HepG2 (cell line): ENCODE measurements at regions not wholly inside any gene's neighbourhood (a gene's known extent, or its start where the extent isn't known, plus 50 kb on each side); places are given as distances from the start of the nearest gene placed in this dataset.

Experiments
- CENPX ChIP-seq: sonication (generic); formaldehyde crosslinking; IDR thresholded peaks from 2 replicates; pipeline ENCODE4 v1.9.0; 2021; ENCODE audit warnings: mild to moderate bottlenecking, missing genetic modification reagents, moderate library complexity
- JUN ChIP-seq: sonication (generic); formaldehyde crosslinking; IDR thresholded peaks from 2 replicates; pipeline ENCODE4 v1.4.0; 2020; ENCODE audit warnings: mild to moderate bottlenecking, missing genetic modification reagents
- JUND ChIP-seq: sonication (generic); formaldehyde crosslinking; IDR thresholded peaks from 2 replicates; pipeline ENCODE4 v1.8.0; 2022; ENCODE audit warnings: mild to moderate bottlenecking, missing genetic modification reagents
- MLLT10 ChIP-seq: sonication (generic); formaldehyde crosslinking; IDR thresholded peaks from 2 replicates; pipeline ENCODE4 v1.4.0; 2020; ENCODE audit warnings: missing genetic modification reagents
- PHB2 ChIP-seq: fragments of 450-650 bp; IDR thresholded peaks from 2 replicates; pipeline ENCODE4 v1.6.1; 2018; ENCODE audit not compliant: partially characterized antibody
- POLR2A ChIP-seq, 2 experiments: IDR thresholded peaks; 2 replicates each; pipeline ENCODE4 v1.6.1; 2011; ENCODE audit warnings: low read depth in 2 of 2, low read length in 2 of 2, mild to moderate bottlenecking in 1 of 2, moderate library complexity in 1 of 2; ENCODE audit not compliant: insufficient read depth in 1 of 2
- POLR2AphosphoS5 ChIP-seq: IDR thresholded peaks from 2 replicates; pipeline ENCODE4 v1.6.1; 2012; ENCODE audit warnings: low read depth, low read length
- TARDBP ChIP-seq: sonication (generic); formaldehyde crosslinking; IDR thresholded peaks from 2 replicates; pipeline ENCODE4 v1.8.0; 2022; ENCODE audit warnings: mild to moderate bottlenecking, missing genetic modification reagents
- TF ChIP-seq, protein P1 (sequence below): sonication (generic); formaldehyde crosslinking; IDR thresholded peaks from 2 replicates; pipeline ENCODE4 v1.5.1; 2020; ENCODE audit warnings: mild to moderate bottlenecking, missing genetic modification reagents, borderline replicate concordance
- TF ChIP-seq, protein P2 (sequence below): sonication (generic); formaldehyde crosslinking; IDR thresholded peaks from 2 replicates; pipeline ENCODE4 v1.5.0; 2020; ENCODE audit warnings: mild to moderate bottlenecking, missing genetic modification reagents, moderate library complexity

DNA sequence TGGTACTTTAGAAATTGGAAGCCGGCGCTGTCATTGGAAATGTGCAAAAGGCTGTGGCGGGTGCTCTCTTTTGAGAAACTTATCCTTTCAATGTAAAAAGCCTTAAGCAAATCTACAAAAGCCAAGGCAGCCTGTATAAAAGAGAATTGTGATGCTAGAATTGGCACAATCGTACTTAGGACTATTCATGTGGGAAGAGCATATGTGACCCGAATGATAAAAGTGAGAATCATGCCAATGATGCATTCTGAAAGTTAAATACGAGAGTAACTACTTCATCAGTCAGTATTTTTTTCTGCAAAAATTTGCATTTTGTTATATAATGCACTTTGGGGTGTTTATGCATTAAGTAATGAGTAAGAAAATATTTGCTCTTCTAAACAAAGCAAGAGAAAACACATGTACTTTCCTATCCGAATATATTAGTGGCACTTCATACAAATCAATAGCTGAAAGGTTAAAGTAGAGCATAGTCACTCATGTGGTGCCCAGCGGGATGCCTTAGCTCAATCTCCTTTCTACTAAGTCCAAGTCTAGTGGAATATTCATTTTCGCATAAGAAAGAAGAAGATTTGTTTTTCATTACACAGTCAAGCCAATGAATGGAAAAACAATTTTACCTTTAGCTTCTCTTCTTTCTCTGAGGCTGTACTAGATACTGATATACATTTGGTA lies 1256.6 kb upstream of the B3GALT2 start:
- TF ChIP-seq, protein P1, sequence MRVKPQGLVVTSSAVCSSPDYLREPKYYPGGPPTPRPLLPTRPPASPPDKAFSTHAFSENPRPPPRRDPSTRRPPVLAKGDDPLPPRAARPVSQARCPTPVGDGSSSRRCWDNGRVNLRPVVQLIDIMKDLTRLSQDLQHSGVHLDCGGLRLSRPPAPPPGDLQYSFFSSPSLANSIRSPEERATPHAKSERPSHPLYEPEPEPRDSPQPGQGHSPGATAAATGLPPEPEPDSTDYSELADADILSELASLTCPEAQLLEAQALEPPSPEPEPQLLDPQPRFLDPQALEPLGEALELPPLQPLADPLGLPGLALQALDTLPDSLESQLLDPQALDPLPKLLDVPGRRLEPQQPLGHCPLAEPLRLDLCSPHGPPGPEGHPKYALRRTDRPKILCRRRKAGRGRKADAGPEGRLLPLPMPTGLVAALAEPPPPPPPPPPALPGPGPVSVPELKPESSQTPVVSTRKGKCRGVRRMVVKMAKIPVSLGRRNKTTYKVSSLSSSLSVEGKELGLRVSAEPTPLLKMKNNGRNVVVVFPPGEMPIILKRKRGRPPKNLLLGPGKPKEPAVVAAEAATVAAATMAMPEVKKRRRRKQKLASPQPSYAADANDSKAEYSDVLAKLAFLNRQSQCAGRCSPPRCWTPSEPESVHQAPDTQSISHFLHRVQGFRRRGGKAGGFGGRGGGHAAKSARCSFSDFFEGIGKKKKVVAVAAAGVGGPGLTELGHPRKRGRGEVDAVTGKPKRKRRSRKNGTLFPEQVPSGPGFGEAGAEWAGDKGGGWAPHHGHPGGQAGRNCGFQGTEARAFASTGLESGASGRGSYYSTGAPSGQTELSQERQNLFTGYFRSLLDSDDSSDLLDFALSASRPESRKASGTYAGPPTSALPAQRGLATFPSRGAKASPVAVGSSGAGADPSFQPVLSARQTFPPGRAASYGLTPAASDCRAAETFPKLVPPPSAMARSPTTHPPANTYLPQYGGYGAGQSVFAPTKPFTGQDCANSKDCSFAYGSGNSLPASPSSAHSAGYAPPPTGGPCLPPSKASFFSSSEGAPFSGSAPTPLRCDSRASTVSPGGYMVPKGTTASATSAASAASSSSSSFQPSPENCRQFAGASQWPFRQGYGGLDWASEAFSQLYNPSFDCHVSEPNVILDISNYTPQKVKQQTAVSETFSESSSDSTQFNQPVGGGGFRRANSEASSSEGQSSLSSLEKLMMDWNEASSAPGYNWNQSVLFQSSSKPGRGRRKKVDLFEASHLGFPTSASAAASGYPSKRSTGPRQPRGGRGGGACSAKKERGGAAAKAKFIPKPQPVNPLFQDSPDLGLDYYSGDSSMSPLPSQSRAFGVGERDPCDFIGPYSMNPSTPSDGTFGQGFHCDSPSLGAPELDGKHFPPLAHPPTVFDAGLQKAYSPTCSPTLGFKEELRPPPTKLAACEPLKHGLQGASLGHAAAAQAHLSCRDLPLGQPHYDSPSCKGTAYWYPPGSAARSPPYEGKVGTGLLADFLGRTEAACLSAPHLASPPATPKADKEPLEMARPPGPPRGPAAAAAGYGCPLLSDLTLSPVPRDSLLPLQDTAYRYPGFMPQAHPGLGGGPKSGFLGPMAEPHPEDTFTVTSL (CRISPR knock-in tag), result no peak
- TF ChIP-seq TARDBP (CRISPR knock-in tag) (no peak), POLR2AphosphoS5 (no peak), JUN (CRISPR knock-in tag) (no peak), MLLT10 (CRISPR knock-in tag) (no peak), CENPX (CRISPR knock-in tag) (no peak), JUND (no peak), POLR2A (IDR thresholded peaks at IDR 0.05; ENCODE audit: insufficient read depth in 1 of 2, low read depth in 2 of 2, low read length in 2 of 2) (no peak), PHB2 (no peak)
- TF ChIP-seq, protein P2, sequence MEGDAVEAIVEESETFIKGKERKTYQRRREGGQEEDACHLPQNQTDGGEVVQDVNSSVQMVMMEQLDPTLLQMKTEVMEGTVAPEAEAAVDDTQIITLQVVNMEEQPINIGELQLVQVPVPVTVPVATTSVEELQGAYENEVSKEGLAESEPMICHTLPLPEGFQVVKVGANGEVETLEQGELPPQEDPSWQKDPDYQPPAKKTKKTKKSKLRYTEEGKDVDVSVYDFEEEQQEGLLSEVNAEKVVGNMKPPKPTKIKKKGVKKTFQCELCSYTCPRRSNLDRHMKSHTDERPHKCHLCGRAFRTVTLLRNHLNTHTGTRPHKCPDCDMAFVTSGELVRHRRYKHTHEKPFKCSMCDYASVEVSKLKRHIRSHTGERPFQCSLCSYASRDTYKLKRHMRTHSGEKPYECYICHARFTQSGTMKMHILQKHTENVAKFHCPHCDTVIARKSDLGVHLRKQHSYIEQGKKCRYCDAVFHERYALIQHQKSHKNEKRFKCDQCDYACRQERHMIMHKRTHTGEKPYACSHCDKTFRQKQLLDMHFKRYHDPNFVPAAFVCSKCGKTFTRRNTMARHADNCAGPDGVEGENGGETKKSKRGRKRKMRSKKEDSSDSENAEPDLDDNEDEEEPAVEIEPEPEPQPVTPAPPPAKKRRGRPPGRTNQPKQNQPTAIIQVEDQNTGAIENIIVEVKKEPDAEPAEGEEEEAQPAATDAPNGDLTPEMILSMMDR, result no peak
